ENCODE measurements at regions not wholly inside any gene's neighbourhood (a gene's known extent, or its start where the extent isn't known, plus 50 kb on each side); places are given as distances from the start of the nearest gene placed in this dataset.
"Not testable (repeated sequence)": the region's sequence is repeated elsewhere in the genome, so short reads cannot be mapped to it uniquely, and the experiment has no call there.

- TF ChIP-seq EZH2phosphoT487 (IDR thresholded peaks at IDR 0.05; ENCODE audit: low read depth), result no peak
- H4K20me1 ChIP-seq (ENCODE audit: insufficient read depth, low read length), result no peaks in the 10 kb centered on the region
- H2AFZ ChIP-seq (ENCODE audit: low read depth, low read length), result no peak overlapping the region
- no peaks in the 10 kb centered on the region for H3K27me3 ChIP-seq (ENCODE audit: low read depth, low read length)
- no peaks in the 10 kb centered on the region for H3K79me2 ChIP-seq (ENCODE audit: low read length)
- H3K9ac ChIP-seq (ENCODE audit: low read length), result no peak overlapping the region
- H3K4me3 ChIP-seq (ENCODE audit: low read length), result no peak overlapping the region
- no peak overlapping the region for H3K27ac ChIP-seq (ENCODE audit: low read length)
- no peaks in the 10 kb centered on the region for H3K9me3 ChIP-seq (ENCODE audit: insufficient read depth, low read length)
- no peak overlapping the region for H3K4me2 ChIP-seq (ENCODE audit: low read length)
- no peaks in the 10 kb centered on the region for H3K36me3 ChIP-seq (replicated peaks; ENCODE audit: low read depth, low read length)
- no peaks in the 10 kb centered on the region for H3K4me1 ChIP-seq (ENCODE audit: low read length)
These were observed 63.8 kb upstream of the TBL1X start for GRCh38 chrX:9401051-9401450.

DNA sequence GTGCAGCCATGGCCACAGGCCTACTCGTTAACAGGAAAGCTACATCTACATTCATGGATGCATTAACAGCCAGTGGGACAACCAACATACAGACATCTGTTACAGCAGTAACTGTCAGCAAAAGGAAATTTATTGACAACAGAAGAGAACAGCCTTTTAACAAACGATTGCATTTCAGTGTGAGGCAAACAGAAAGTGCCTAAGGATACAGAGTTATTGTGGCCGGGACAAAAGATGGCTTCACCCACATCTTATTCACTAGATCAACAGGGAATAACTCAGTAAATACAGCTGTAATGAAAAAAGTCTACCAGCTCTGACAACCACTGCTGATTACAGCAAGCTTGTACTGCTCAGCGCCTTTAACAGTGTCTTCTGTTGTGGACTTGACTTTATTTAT is 61.5 kb upstream of the TBL1X start:
- no peaks in the 10 kb centered on the region for H3K36me3 ChIP-seq (replicated peaks; ENCODE audit: low read depth, low read length)
- TF ChIP-seq, protein P1, sequence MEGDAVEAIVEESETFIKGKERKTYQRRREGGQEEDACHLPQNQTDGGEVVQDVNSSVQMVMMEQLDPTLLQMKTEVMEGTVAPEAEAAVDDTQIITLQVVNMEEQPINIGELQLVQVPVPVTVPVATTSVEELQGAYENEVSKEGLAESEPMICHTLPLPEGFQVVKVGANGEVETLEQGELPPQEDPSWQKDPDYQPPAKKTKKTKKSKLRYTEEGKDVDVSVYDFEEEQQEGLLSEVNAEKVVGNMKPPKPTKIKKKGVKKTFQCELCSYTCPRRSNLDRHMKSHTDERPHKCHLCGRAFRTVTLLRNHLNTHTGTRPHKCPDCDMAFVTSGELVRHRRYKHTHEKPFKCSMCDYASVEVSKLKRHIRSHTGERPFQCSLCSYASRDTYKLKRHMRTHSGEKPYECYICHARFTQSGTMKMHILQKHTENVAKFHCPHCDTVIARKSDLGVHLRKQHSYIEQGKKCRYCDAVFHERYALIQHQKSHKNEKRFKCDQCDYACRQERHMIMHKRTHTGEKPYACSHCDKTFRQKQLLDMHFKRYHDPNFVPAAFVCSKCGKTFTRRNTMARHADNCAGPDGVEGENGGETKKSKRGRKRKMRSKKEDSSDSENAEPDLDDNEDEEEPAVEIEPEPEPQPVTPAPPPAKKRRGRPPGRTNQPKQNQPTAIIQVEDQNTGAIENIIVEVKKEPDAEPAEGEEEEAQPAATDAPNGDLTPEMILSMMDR (IDR thresholded peaks at IDR 0.05; ENCODE audit: low read depth, low read length), result no peak
- no peak for TF ChIP-seq EZH2phosphoT487 (IDR thresholded peaks at IDR 0.05; ENCODE audit: low read depth)
- no peaks in the 10 kb centered on the region for H3K4me1 ChIP-seq (ENCODE audit: low read length)

DNA sequence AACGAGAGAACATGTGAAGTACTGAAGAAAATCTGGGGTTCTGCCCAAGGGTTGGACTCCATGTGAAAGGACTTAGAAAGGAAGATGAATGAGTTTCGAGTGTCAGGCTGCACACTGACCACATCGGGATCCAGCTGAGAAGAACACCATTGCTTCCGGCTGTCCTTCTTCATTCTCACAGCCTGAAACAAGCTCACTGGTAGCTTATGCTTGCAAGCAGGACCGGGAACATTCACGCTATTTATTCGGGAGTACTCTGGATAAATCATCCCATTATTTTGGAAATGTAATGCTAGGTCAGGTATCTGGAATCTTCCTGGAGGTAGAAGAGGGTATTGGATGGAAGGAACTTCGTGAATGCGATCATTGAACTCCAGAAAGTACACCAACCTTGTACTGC is 59.2 kb upstream of the TBL1X start:
- H3K4me1 ChIP-seq (ENCODE audit: low read length); H3K9ac ChIP-seq (ENCODE audit: low read length); H3K36me3 ChIP-seq (replicated peaks; ENCODE audit: low read depth, low read length); H3K4me3 ChIP-seq (ENCODE audit: low read length); H3K9me3 ChIP-seq (ENCODE audit: insufficient read depth, low read length); H3K27ac ChIP-seq (ENCODE audit: low read length); H3K4me2 ChIP-seq (ENCODE audit: low read length); H4K20me1 ChIP-seq (ENCODE audit: insufficient read depth, low read length); H2AFZ ChIP-seq (ENCODE audit: low read depth, low read length); H3K27me3 ChIP-seq (ENCODE audit: low read depth, low read length); H3K79me2 ChIP-seq (ENCODE audit: low read length): not testable (repeated sequence)

More for the DNA sequence above, 61.5 kb upstream of the TBL1X start:
- no peaks in the 10 kb centered on the region for H3K9me3 ChIP-seq (ENCODE audit: insufficient read depth, low read length)
- no peaks in the 10 kb centered on the region for H3K79me2 ChIP-seq (ENCODE audit: low read length)
- H3K4me3 ChIP-seq (ENCODE audit: low read length), result no peak overlapping the region
- H3K9ac ChIP-seq (ENCODE audit: low read length), result no peak overlapping the region
- no peaks in the 10 kb centered on the region for H4K20me1 ChIP-seq (ENCODE audit: insufficient read depth, low read length)
- no peak overlapping the region for H2AFZ ChIP-seq (ENCODE audit: low read depth, low read length)
- no peaks in the 10 kb centered on the region for H3K27me3 ChIP-seq (ENCODE audit: low read depth, low read length)
- no peak overlapping the region for H3K4me2 ChIP-seq (ENCODE audit: low read length)
- no peak overlapping the region for H3K27ac ChIP-seq (ENCODE audit: low read length)

GRCh38 chrX:9410889-9411288 is 54.0 kb upstream of the TBL1X start:
- H4K20me1 ChIP-seq (ENCODE audit: insufficient read depth, low read length); H3K27me3 ChIP-seq (ENCODE audit: low read depth, low read length); H3K4me1 ChIP-seq (ENCODE audit: low read length); H3K9me3 ChIP-seq (ENCODE audit: insufficient read depth, low read length); H3K9ac ChIP-seq (ENCODE audit: low read length); H3K27ac ChIP-seq (ENCODE audit: low read length); H3K4me2 ChIP-seq (ENCODE audit: low read length); H2AFZ ChIP-seq (ENCODE audit: low read depth, low read length); H3K36me3 ChIP-seq (replicated peaks; ENCODE audit: low read depth, low read length); H3K79me2 ChIP-seq (ENCODE audit: low read length); H3K4me3 ChIP-seq (ENCODE audit: low read length): not testable (repeated sequence)

- H3K36me3 ChIP-seq (replicated peaks; ENCODE audit: low read depth, low read length), result not testable (repeated sequence)
These were observed 53.2 kb upstream of the TBL1X start for GRCh38 chrX:9411682-9412081.

GRCh38 chrX:9414416-9414815 is 50.4 kb upstream of the TBL1X start:
- no peaks in the 10 kb centered on the region for H4K20me1 ChIP-seq (ENCODE audit: insufficient read depth, low read length)
- H3K27ac ChIP-seq (ENCODE audit: low read length), result no peak overlapping the region
- H3K79me2 ChIP-seq (ENCODE audit: low read length), result no peaks in the 10 kb centered on the region
- H2AFZ ChIP-seq (ENCODE audit: low read depth, low read length), result no peak overlapping the region
- no peaks in the 10 kb centered on the region for H3K36me3 ChIP-seq (replicated peaks; ENCODE audit: low read depth, low read length)
- H3K4me2 ChIP-seq (ENCODE audit: low read length), result no peak overlapping the region
- H3K4me3 ChIP-seq (ENCODE audit: low read length), result no peak overlapping the region
- H3K9me3 ChIP-seq (ENCODE audit: insufficient read depth, low read length), result no peaks in the 10 kb centered on the region
- no peaks in the 10 kb centered on the region for H3K4me1 ChIP-seq (ENCODE audit: low read length)
- no peak for TF ChIP-seq EZH2phosphoT487 (IDR thresholded peaks at IDR 0.05; ENCODE audit: low read depth)
- TF ChIP-seq, protein P1 (IDR thresholded peaks at IDR 0.05; ENCODE audit: low read depth, low read length), result no peak
- no peak overlapping the region for H3K9ac ChIP-seq (ENCODE audit: low read length)
- no peaks in the 10 kb centered on the region for H3K27me3 ChIP-seq (ENCODE audit: low read depth, low read length)

More at GRCh38 chrX:9411682-9412081, 53.2 kb upstream of the TBL1X start:
- not testable (repeated sequence) for H3K4me3 ChIP-seq (ENCODE audit: low read length); H3K9me3 ChIP-seq (ENCODE audit: insufficient read depth, low read length); H3K27me3 ChIP-seq (ENCODE audit: low read depth, low read length); H3K9ac ChIP-seq (ENCODE audit: low read length); H3K79me2 ChIP-seq (ENCODE audit: low read length); H2AFZ ChIP-seq (ENCODE audit: low read depth, low read length); H4K20me1 ChIP-seq (ENCODE audit: insufficient read depth, low read length); H3K4me1 ChIP-seq (ENCODE audit: low read length); H3K4me2 ChIP-seq (ENCODE audit: low read length); H3K27ac ChIP-seq (ENCODE audit: low read length)
